GM19240 (cell line): ENCODE measurements at regions not wholly inside any gene's neighbourhood (a gene's known extent, or its start where the extent isn't known, plus 50 kb on each side); places are given as distances from the start of the nearest gene placed in this dataset.
A peak's percentile ranks its signal among the peaks of the same experiment; 100 is the strongest.
"Not testable (repeated sequence)": the region's sequence is repeated elsewhere in the genome, so short reads cannot be mapped to it uniquely, and the experiment has no call there.

Experiments
- DNase-seq: peaks from one replicate; pipeline ENCODE4 v3.0.0; 2011; ENCODE audit warnings: low spot score; ENCODE audit not compliant: insufficient read length

- no peak for DNase-seq
Observed at GRCh38 chr18:47728921-47729320, 201.5 kb downstream of the SMAD2 start.

DNA sequence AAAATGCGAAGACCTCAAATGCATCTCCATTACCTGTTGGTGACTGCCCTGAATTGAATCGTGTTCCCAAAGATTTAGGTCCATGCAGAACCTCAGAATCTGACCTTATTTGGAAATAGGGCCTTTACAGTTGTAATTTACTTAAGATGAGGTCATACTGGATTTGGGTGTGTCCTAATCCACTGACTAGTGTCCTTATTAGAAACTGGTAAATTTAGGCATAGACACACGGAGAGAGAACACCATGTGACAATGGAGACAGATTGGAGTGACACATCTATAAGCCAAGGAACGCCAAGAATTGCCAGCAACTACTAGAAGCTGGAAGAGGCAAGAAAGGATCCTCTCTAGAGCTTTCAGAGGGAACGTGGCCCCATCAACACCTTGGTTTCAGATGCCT is 203.1 kb downstream of the SMAD2 start:
- DNase-seq: no peak

GRCh38 chr18:47726550-47726949 is 203.9 kb downstream of the SMAD2 start:
- no peak for DNase-seq

DNA sequence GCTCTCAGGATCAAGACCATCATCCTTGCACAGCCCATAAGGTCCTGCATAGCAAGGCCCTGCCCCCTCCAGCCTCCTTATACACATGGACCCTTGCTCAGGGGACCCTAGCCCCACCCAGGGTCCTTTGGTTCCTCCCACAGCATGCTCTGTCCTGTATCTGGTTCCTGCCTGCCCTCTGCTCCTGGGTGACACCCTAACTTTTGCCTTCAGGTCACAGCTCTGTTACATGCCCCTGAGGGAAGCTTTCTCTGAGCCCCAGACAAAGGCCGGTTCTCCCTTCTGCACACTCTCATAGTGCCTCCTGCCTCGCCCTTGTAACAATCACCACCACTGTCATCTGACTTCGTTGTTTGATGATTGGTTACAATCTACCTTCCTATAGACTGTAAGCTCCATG is 204.8 kb downstream of the SMAD2 start:
- no peak for DNase-seq

DNA sequence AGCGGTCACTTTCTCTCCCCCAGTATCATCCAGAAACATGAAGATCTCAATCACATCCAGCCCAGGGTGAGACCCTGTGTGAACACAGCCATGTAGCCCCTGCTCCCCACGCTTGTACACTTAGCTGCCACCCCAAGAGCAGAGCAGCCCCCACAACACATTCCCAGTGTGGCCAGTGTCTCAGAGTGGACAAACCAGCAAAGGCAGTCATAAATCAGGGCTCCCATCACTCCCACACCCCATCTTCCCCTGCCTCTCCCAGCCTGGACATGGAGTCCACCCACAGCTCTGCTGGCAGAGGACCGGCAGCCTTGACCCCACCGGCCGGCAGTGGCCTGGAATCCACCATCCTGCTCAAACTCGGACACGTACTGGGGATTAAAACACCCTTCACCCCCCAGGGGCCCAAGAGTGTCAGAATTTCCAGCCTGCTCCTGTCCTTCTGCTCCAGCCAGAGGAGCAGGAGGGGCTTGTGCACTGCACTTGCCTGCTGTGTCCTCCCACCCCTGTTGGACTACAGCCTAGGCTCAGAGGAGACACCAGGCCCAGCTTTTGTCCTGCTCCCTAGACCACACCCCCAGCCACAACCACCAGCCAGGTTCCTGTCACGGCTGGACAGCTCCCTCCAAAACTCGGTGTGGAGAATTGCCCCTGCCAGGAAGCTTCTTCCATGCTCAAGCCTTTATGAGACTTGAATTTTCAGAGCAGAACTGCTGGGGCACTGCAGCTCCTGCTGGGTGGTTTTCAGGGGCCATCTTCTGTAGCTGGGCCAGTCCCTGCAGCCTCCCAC is 206.1 kb downstream of the SMAD2 start:
- DNase-seq: no peak

DNA sequence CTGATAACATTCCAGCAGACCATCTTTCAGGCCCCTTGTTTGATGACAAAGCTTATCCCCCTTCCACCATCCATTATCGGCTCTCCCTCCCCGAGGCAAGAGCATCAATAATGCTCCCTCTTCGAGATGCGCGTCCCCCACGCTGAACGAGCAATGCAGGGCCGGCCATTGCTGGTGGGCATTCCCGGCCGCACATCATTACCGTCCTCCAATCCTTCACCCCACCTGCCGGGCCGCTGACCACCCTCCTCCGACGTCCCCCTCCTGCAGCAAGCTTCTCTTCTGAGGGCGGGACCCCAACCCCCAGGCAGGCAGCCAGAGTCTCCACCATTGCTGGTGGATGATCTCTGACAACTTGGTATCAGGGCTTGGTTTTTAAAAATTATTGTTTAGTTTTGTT is 208.6 kb downstream of the SMAD2 start:
- no peak for DNase-seq

DNA sequence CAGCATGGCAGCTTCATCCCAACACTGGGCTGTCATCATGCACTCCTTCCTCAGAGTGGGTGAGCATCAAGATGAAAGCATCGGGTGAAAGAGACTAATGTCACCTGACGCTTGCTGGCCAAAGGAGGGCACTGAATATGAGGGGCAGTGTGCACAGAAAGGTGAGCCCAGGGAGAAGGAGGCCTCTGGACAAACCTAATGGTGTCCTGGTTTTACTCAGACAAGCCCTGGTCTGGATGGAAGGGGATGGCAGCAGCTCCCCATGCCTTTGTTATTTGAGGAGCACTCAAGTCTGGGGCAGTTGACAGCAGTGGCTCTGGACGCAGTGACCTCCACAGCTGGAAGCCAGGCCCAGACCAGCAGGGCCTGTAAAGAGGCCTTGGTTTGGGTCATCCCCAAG is 209.7 kb downstream of the SMAD2 start:
- no peak for DNase-seq

DNA sequence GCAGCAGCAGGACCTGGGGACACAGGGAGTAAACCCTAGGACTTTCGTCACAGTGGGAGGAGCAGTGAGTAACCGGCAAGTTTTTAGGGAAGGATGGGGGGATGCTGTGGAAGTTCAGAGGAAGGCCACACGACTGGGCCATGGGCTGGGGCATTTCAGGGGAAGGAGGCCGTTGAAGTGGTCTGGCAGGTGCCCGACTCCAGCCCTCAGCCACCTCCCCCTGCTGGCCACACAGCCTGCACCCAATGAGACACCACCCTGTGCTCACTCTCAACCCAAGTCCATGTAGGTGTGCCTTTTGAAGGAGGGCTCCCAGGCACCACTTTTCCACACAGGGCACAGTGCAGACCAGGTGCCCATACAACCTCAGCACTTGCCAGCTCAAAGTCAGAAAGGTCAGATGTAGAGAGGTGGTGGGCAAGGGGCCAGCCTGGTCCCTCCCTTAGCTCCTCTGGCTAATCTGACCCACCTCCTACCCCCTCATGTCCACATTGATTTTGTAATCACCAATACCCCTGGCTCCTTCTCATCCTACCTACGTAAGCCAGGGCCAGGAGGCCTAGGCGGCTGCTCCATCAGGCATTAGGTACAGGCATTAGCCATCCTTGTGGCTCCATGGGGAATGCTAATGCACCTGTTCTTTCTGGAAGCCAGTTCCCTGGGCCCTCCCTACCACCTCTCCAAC is 211.2 kb downstream of the SMAD2 start:
- DNase-seq: no peak

- no peak for DNase-seq
Observed at GRCh38 chr18:47718646-47719045, 211.8 kb downstream of the SMAD2 start.

GRCh38 chr18:47717257-47717656 is 213.2 kb downstream of the SMAD2 start:
- DNase-seq: no peak

DNA sequence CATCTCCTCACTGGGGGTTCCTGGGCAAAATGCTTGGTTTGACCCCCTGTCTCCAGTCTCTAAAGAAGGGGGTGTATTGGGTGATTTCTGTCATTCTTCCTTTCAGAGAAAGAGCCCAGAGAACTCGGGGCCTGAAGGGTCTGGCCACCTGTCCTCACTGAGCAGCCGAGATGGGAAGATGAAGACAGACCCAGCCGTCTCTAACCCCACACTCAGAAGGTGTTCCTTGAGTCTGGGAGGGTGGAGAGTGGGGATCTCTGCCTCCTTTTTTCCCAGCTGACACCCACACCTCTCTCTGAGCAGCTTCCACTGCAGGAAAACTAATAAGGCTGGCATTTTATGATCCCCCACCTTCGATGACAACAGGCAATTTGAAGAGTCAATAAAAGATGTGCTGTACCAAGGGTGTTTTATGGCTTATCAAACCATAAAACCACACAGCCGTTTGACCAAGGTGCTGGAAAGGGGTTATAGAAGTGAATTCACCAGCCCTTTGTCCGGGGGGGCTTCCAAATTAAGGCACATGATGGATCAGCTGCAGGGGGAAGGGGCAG is 213.8 kb downstream of the SMAD2 start:
- no peak for DNase-seq

DNA sequence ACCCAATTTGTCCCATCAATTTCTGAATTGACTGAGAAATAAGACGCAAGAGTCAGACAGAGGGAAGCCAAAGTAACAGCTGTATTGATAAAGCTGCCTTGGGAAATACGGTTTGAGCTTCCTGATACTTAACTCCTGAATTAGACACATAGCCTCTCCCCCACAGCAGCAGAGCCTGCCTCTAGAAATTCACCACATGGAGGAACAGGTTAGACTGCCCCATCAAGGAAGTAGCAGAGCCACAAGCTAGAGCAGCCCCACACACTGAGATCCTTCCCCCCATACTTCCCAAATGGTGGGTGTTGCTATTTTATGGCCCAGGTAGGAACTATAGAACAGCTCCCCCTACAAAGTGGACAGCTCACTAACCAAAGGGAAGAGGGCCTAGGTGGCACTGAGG is 220.0 kb downstream of the SMAD2 start:
- no peak for DNase-seq

DNA sequence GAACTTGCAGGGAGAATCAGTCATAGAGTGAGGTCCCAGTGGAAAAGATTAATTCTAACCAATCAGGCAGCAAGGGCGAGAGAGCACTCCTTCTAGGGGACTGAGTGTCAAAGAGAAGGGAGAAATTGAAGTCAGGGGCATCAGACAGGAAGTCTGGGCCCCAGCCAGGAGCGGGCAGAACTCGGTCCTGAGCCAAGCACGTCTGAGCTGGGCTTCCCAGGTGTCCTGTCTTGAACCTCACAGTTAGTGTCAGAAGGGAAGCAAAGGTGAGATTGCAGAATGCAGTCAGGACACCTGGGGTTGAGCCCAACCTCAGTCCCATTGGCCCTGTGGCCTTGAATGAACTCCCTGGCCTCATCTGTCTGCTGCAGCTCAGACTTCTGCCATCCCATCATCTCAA is 220.9 kb downstream of the SMAD2 start:
- DNase-seq: no peak

- no peak for DNase-seq
Observed at GRCh38 chr18:47708206-47708605, 222.3 kb downstream of the SMAD2 start.

- DNase-seq: no peak
Observed at GRCh38 chr18:47701134-47701533, 229.3 kb downstream of the SMAD2 start.

- DNase-seq: no peak
Observed at GRCh38 chr18:47696870-47697269, 233.6 kb downstream of the SMAD2 start.

GRCh38 chr18:47691611-47692010 is 238.8 kb downstream of the SMAD2 start:
- DNase-seq: no peak

DNA sequence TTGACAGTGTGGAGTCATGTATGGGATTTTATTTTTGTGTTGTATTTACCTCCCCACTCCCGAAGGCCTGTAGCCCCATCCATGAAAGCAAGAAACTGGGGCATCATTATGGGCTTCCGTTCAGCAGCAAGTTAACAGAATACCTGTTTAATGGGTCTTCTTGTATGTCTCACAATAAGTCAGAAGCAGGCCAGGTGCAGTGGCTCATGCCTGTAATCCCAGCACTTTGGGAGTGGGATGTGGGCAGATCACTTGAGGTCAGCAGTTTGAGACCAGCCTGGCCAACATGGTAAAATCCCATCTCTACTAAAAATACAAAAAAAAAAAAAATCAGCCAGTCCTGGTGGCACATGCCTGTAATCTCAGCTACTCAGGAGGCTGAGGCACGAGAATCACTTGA is 239.7 kb downstream of the SMAD2 start:
- not testable (repeated sequence) for DNase-seq

DNA sequence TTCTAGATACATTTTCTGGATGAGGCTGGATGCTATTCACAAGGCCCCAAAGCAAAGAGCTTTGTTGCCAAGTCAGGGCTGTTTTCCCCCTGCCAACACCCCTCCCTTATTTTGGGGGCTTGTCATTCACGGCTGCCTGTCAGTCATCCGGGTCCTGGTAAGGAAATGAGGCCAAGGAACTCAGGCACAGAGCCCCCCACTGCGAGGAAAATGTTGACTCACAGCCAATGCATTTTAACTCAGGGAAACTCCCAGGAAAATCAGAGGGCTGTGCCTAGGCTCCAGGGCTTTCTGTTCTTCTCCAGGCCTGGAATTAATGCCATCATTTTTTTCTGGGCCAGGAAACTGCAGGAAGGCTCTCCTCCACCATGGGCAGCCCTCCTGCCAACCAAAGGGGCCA is 241.1 kb downstream of the SMAD2 start:
- no peak for DNase-seq

- DNase-seq: no peak
Observed at GRCh38 chr18:47686806-47687205, 243.7 kb downstream of the SMAD2 start.

- no peak for DNase-seq
Observed at GRCh38 chr18:47683774-47684173, 246.7 kb downstream of the SMAD2 start.

- no peak for DNase-seq
Observed at GRCh38 chr18:47682876-47683275, 247.6 kb downstream of the SMAD2 start.

GRCh38 chr18:47680488-47680887 is 250.0 kb downstream of the SMAD2 start:
- peak; percentile 5 for DNase-seq
